ENCODE measurements at regions not wholly inside any gene's neighbourhood (a gene's known extent, or its start where the extent isn't known, plus 50 kb on each side); places are given as distances from the start of the nearest gene placed in this dataset.
"Not testable (repeated sequence)": the region's sequence is repeated elsewhere in the genome, so short reads cannot be mapped to it uniquely, and the experiment has no call there.

GRCh38 chr6:137802408-137803182 lies 64.5 kb upstream of the TNFAIP3 start:
- DNase-seq: no peak

- DNase-seq: no peak
Observed at GRCh38 chr6:137804637-137805036, 62.4 kb upstream of the TNFAIP3 start.

- no peak for DNase-seq
Observed at GRCh38 chr6:137805622-137806021, 61.4 kb upstream of the TNFAIP3 start.

GRCh38 chr6:137806914-137807682 lies 60.0 kb upstream of the TNFAIP3 start:
- DNase-seq: no peak

- DNase-seq: no peak
Observed at GRCh38 chr6:137808191-137808590, 58.9 kb upstream of the TNFAIP3 start.

GRCh38 chr6:137808836-137809315 lies 58.2 kb upstream of the TNFAIP3 start:
- no peak for DNase-seq

GRCh38 chr6:137809895-137810553 lies 57.0 kb upstream of the TNFAIP3 start:
- not testable (repeated sequence) for DNase-seq

- no peak for DNase-seq
Observed at GRCh38 chr6:137810554-137811120, 56.4 kb upstream of the TNFAIP3 start.

GRCh38 chr6:137811121-137811915 lies 55.7 kb upstream of the TNFAIP3 start:
- DNase-seq: peak in 4 of 51 donors; percentile 3 to 14 (median 8)

- no peak for DNase-seq
Observed at GRCh38 chr6:137811916-137812553, 55.0 kb upstream of the TNFAIP3 start.

- DNase-seq: no peak
Observed at GRCh38 chr6:137813308-137813970, 53.6 kb upstream of the TNFAIP3 start.

GRCh38 chr6:137814030-137814429 lies 53.0 kb upstream of the TNFAIP3 start:
- not testable (repeated sequence) for DNase-seq

GRCh38 chr6:137815692-137816091 lies 51.4 kb upstream of the TNFAIP3 start:
- no peak for DNase-seq

GRCh38 chr6:137816133-137816579 lies 50.9 kb upstream of the TNFAIP3 start:
- no peak for DNase-seq

GRCh38 chr6:137816688-137817618 lies 50.1 kb upstream of the TNFAIP3 start:
- no peak for DNase-seq
